HCT116 (cell line): ENCODE measurements at regions not wholly inside any gene's neighbourhood (a gene's known extent, or its start where the extent isn't known, plus 50 kb on each side); places are given as distances from the start of the nearest gene placed in this dataset.

ENCODE experiments used
- ATAC-seq: fragments of 200-7000 bp; cut with Tn5 transposase; 2 replicates; pipeline ENCODE4 v1.9.1; 2020; ENCODE audit warnings: mild to moderate bottlenecking, moderate library complexity
- BruUV-seq: library from RNA; stranded (reverse); fragments of 400-500 nt; replicated peaks from 2 replicates; lab custom pipeline; 2021; lab: Mats Ljungman, UMichigan
- CTCF ChIA-PET: fragments of 300-600 bp; sonication (Branson Sonifier 250); formaldehyde crosslinking; loops from one replicate; lab custom pipeline; 2021; ENCODE audit warnings: antibody characterized with exemption; lab: Charles Lee
- POLR2A ChIA-PET: fragments of 300-600, 350-600 bp; sonication (Branson Sonifier 250); formaldehyde crosslinking; loops from one replicate; lab custom pipeline; 2021; ENCODE audit warnings: antibody characterized with exemption; lab: Charles Lee
- RAD21 ChIA-PET, 2 experiments: fragments of 300-600 bp; sonication (Branson Sonifier 250); formaldehyde crosslinking; loops; one replicate each; lab custom pipeline; 2023; ENCODE audit warnings: low total read pairs in 2 of 2; ENCODE audit not compliant: uncharacterized antibody in 2 of 2, unreplicated experiment in 2 of 2, low non-redundant PET in 1 of 2; lab: Charles Lee
- DNase-seq: peaks from one replicate; pipeline ENCODE4 v3.0.0-alpha.2; 2010; ENCODE audit warnings: low read depth, low spot score
- H2AFZ ChIP-seq: fragments of 200-600 bp; shearing (Covaris generic), sonication (generic); 2 replicates; pipeline ENCODE4 v1.6.1; 2017; ENCODE audit warnings: low read depth, mixed run types, mixed read lengths, antibody characterized with exemption, low read length; ENCODE audit not compliant: poor library complexity, severe bottlenecking
- H3K27ac ChIP-seq: 2 replicates; pipeline ENCODE4 v1.5.1; 2012; ENCODE audit warnings: low read depth, low read length
- H3K27me3 ChIP-seq: fragments of 200-600 bp; sonication (generic); 2 replicates; pipeline ENCODE4 v1.6.1; 2016; ENCODE audit warnings: mixed run types, low read length, mixed read lengths; ENCODE audit not compliant: insufficient read depth
- H3K36me3 ChIP-seq, 2 experiments: fragments of 200-500 bp in 1 of 2; fragments of 200-600 bp in 1 of 2; sonication (Bioruptor generic) in 1 of 2; sonication (generic) in 1 of 2; 2 replicates each; pipeline versions ENCODE4 v1.5.1 to v1.6.1; 2014 to 2016; ENCODE audit warnings: low read length in 2 of 2, inconsistent platforms in 1 of 2, mixed read lengths in 1 of 2, mixed run types in 1 of 2; ENCODE audit not compliant: insufficient read depth in 2 of 2, control insufficient read depth in 1 of 2
- H3K4me1 ChIP-seq, 2 experiments: fragments of 200-600 bp in 1 of 2; sonication (generic) in 1 of 2; 2 replicates each; pipeline versions ENCODE4 v1.5.1 to v1.6.1; 2012 to 2017; ENCODE audit warnings: low read length in 2 of 2, inconsistent platforms in 1 of 2, mild to moderate bottlenecking in 1 of 2, mixed read lengths in 1 of 2, mixed run types in 1 of 2, moderate library complexity in 1 of 2; ENCODE audit not compliant: insufficient read depth in 2 of 2, control insufficient read depth in 1 of 2
- H3K4me2 ChIP-seq: fragments of 200-600 bp; sonication (generic); 2 replicates; pipeline ENCODE4 v1.6.1; 2017; ENCODE audit warnings: mixed run types, low read length, mixed read lengths
- H3K4me3 ChIP-seq, 2 experiments: fragments of 200-600 bp in 1 of 2; sonication (generic) in 1 of 2; replicated peaks in 1 of 2; 2 replicates each; pipeline ENCODE4 v1.5.1; 2011 to 2016; ENCODE audit warnings: low read length in 2 of 2, control low read depth in 1 of 2, low read depth in 1 of 2, mild to moderate bottlenecking in 1 of 2, mixed read lengths in 1 of 2, mixed run types in 1 of 2
- H3K79me2 ChIP-seq: fragments of 200-600 bp; sonication (generic); 2 replicates; pipeline ENCODE4 v1.6.1; 2017; ENCODE audit warnings: mild to moderate bottlenecking, mixed run types, low read length, moderate library complexity, mixed read lengths; ENCODE audit not compliant: insufficient read depth
- H3K9ac ChIP-seq: fragments of 200-600 bp; sonication (generic); 2 replicates; pipeline ENCODE4 v1.6.1; 2016; ENCODE audit warnings: low read length, mixed read lengths
- H3K9me2 ChIP-seq: fragments of 200-600 bp; sonication (generic), shearing (Covaris generic); 2 replicates; pipeline ENCODE4 v1.6.1; 2017; ENCODE audit warnings: mixed run types, mild to moderate bottlenecking, moderate library complexity; ENCODE audit not compliant: insufficient read depth
- H3K9me3 ChIP-seq, 2 experiments: fragments of 200-500 bp in 1 of 2; fragments of 200-600 bp in 1 of 2; sonication (Bioruptor generic) in 1 of 2; sonication (generic) in 1 of 2; 2 replicates each; pipeline ENCODE4 v1.6.1; 2014 to 2017; ENCODE audit warnings: low read length in 2 of 2, mixed read lengths in 2 of 2, inconsistent platforms in 1 of 2, low read depth in 1 of 2, mild to moderate bottlenecking in 1 of 2, mixed run types in 1 of 2, moderate library complexity in 1 of 2; ENCODE audit not compliant: control insufficient read depth in 1 of 2, insufficient read depth in 1 of 2
- H4K20me1 ChIP-seq: fragments of 200-600 bp; sonication (generic), shearing (Covaris generic); 2 replicates; pipeline ENCODE4 v1.6.1; 2017; ENCODE audit warnings: mixed run types, mild to moderate bottlenecking, moderate library complexity; ENCODE audit not compliant: insufficient read depth
- CTCF ChIP-seq, 3 experiments: fragments of 200-600 bp in 1 of 3; sonication (generic) in 1 of 3; IDR thresholded peaks in 2 of 3; conservative IDR thresholded peaks in 1 of 3; 2 replicates each; pipeline ENCODE4 v1.5.1; 2012 to 2017; ENCODE audit warnings: low read depth in 2 of 3, low read length in 2 of 3, antibody characterized with exemption in 1 of 3, borderline replicate concordance in 1 of 3, control low read depth in 1 of 3, mild to moderate bottlenecking in 1 of 3, mixed read lengths in 1 of 3, mixed run types in 1 of 3, moderate library complexity in 1 of 3; ENCODE audit not compliant: insufficient read depth in 1 of 3
- EGR1 ChIP-seq: IDR thresholded peaks from 2 replicates; pipeline ENCODE4 v1.6.1; 2012; ENCODE audit warnings: low read depth
- ELF1 ChIP-seq: IDR thresholded peaks from 2 replicates; pipeline ENCODE4 v1.6.1; 2012; ENCODE audit warnings: low read depth, borderline replicate concordance
- FOSL1 ChIP-seq: IDR thresholded peaks from 2 replicates; pipeline ENCODE4 v1.6.1; 2012; ENCODE audit warnings: low read depth
- JUND ChIP-seq: IDR thresholded peaks from 2 replicates; pipeline ENCODE4 v1.6.1; 2012
- POLR2A ChIP-seq: IDR thresholded peaks from 2 replicates; pipeline ENCODE4 v1.7.0; 2011; ENCODE audit warnings: borderline replicate concordance; ENCODE audit not compliant: insufficient read depth, insufficient read length; ENCODE audit errors: extremely low read depth
- POLR2AphosphoS5 ChIP-seq: IDR thresholded peaks from 2 replicates; pipeline ENCODE4 v1.6.1; 2011; ENCODE audit warnings: mild to moderate bottlenecking, low read depth, low read length, moderate library complexity
- RAD21 ChIP-seq: IDR thresholded peaks from 2 replicates; pipeline ENCODE4 v1.6.1; 2012; ENCODE audit warnings: low read depth, mild to moderate bottlenecking
- SIN3A ChIP-seq: IDR thresholded peaks from 2 replicates; pipeline ENCODE4 v1.6.1; 2012; ENCODE audit warnings: low read depth
- SP1 ChIP-seq: IDR thresholded peaks from 2 replicates; pipeline ENCODE4 v1.6.1; 2012; ENCODE audit warnings: low read depth
- SRF ChIP-seq: IDR thresholded peaks from 2 replicates; pipeline ENCODE4 v1.6.1; 2012; ENCODE audit warnings: low read depth
- YY1 ChIP-seq: IDR thresholded peaks from 2 replicates; pipeline ENCODE4 v1.6.1; 2011; ENCODE audit warnings: low read length, low read depth, moderate library complexity, mild to moderate bottlenecking; ENCODE audit not compliant: insufficient replicate concordance; ENCODE audit errors: extremely low read depth
- ZBTB33 ChIP-seq: IDR thresholded peaks from 2 replicates; pipeline ENCODE4 v1.6.1; 2011; ENCODE audit warnings: mild to moderate bottlenecking, low read length, moderate library complexity; ENCODE audit not compliant: insufficient replicate concordance; ENCODE audit errors: extremely low read depth
- ZFX ChIP-seq: fragments of 450-650 bp; IDR thresholded peaks from 2 replicates; pipeline ENCODE4 v1.6.1; 2017
- ZNF274 ChIP-seq: fragments of 200-500 bp; sonication (Bioruptor generic); IDR thresholded peaks from 2 replicates; pipeline ENCODE4 v1.6.1; 2014; ENCODE audit warnings: mild to moderate bottlenecking, low read depth, low read length, inconsistent platforms
- intact Hi-C: fragments of 100-400 bp; cut with micrococcal nuclease; formaldehyde crosslinking; loops from 2 replicates; pipeline ENCODE4 v1.10.0; 2022

- no peaks in the 10 kb centered on the region for H3K9me2 ChIP-seq
- BruUV-seq = no TSS peak
- no peaks in the 10 kb centered on the region for H3K9me3 ChIP-seq
- H3K79me2 ChIP-seq = no peaks in the 10 kb centered on the region
- no peak overlapping the region for H3K9ac ChIP-seq
- no peaks in the 10 kb centered on the region for H3K36me3 ChIP-seq
- H3K27ac ChIP-seq = no peak overlapping the region
- intact Hi-C loops = loop anchor here (1.0 to 10.0 kb wide), 2 partner anchors 106 to 248 kb away; no protein-coding TSS in a partner anchor
- DNase-seq = no peak
- POLR2A ChIA-PET = no interaction called here
- no peaks in the 10 kb centered on the region for H4K20me1 ChIP-seq
- H3K4me1 ChIP-seq = no peaks in the 10 kb centered on the region
- RAD21 ChIA-PET = interaction anchor here in 1 of 2 experiments (1.2 kb wide), 1 partner anchor 96 kb away, joined by 3 read pairs; no protein-coding TSS in a partner anchor
- no peak overlapping the region for H2AFZ ChIP-seq
- TF ChIP-seq RAD21 (no peak), YY1 (no peak), POLR2A (no peak), FOSL1 (no peak), ELF1 (no peak), POLR2AphosphoS5 (no peak), JUND (no peak)
- TF ChIP-seq, all 23 proteins: peak for 0
- no peaks in the 10 kb centered on the region for H3K27me3 ChIP-seq
- ATAC-seq = no peak
- CTCF ChIA-PET = interaction anchor here (1.1 to 1.4 kb wide), 2 partner anchors 96 to 204 kb away, joined by 3 to 6 read pairs; no protein-coding TSS in a partner anchor
- no peak overlapping the region for H3K4me2 ChIP-seq
- H3K4me3 ChIP-seq = no peak overlapping the region
Observed at GRCh38 chrX:57822818-57823217, 87.4 kb downstream of the ZXDA start.

- RAD21 ChIA-PET = interaction anchor here (0.6 to 1.2 kb wide), 2 partner anchors 96 kb away, joined by 3 read pairs; no protein-coding TSS in a partner anchor
- Histone ChIP-seq H3K9ac (no peak overlapping the region), H3K27ac (no peak overlapping the region), H3K36me3 (no peaks in the 10 kb centered on the region), H2AFZ (no peak overlapping the region), H3K9me2 (no peaks in the 10 kb centered on the region), H3K4me3 (no peak overlapping the region), H3K79me2 (no peaks in the 10 kb centered on the region), H3K9me3 (no peaks in the 10 kb centered on the region), H3K4me1 (no peaks in the 10 kb centered on the region), H3K27me3 (no peaks in the 10 kb centered on the region), H4K20me1 (no peaks in the 10 kb centered on the region), H3K4me2 (peak overlapping the region; percentile 40)
- DNase-seq = no peak
- no peak for ATAC-seq
- POLR2A ChIA-PET = no interaction called here
- intact Hi-C loops = loop anchor here (1.0 to 10.0 kb wide), 2 partner anchors 107 to 248 kb away; no protein-coding TSS in a partner anchor
- CTCF ChIA-PET = interaction anchor here (1.1 to 1.4 kb wide), 2 partner anchors 96 to 204 kb away, joined by 3 to 6 read pairs; no protein-coding TSS in a partner anchor
- BruUV-seq = no TSS peak
- TF ChIP-seq YY1 (no peak), FOSL1 (no peak), POLR2A (no peak), CTCF (IDR thresholded peaks at IDR 0.05 in 2 of 3, conservative IDR thresholded peaks at IDR 0.05 in 1 of 3; ENCODE audit: borderline replicate concordance in 1 of 3, insufficient read depth in 1 of 3, low read depth in 2 of 3, low read length in 2 of 3) (no peak), ZNF274 (no peak), SIN3A (no peak), EGR1 (no peak), ZFX (no peak), SP1 (no peak), SRF (no peak), ELF1 (no peak), ZBTB33 (no peak), POLR2AphosphoS5 (no peak)
Observed at GRCh38 chrX:57822398-57822797, 87.9 kb downstream of the ZXDA start.
